ENCODE measurements at regions not wholly inside any gene's neighbourhood (a gene's known extent, or its start where the extent isn't known, plus 50 kb on each side); places are given as distances from the start of the nearest gene placed in this dataset.

GRCh38 chr6:92354270-92354829 lies 1065.0 kb downstream of the EPHA7 start:
- Mint-ChIP-seq H3K4me3 (ENCODE audit: unreplicated experiment) (no peak overlapping the region), H3K36me3 (ENCODE audit: unreplicated experiment) (no peaks in the 10 kb centered on the region), H3K27ac (ENCODE audit: unreplicated experiment) (no peak overlapping the region), H3K9me3 (ENCODE audit: unreplicated experiment) (no peaks in the 10 kb centered on the region), H3K27me3 (ENCODE audit: unreplicated experiment) (no peaks in the 10 kb centered on the region), H3K4me1 (ENCODE audit: low read depth, unreplicated experiment) (peaks cover 2% of the 10 kb centered on the region)
- TF ChIP-seq CTCF (IDR thresholded peaks at IDR 0.05; ENCODE audit: partially characterized antibody, unreplicated experiment), result no peak
- DNase-seq, result no peak

DNA sequence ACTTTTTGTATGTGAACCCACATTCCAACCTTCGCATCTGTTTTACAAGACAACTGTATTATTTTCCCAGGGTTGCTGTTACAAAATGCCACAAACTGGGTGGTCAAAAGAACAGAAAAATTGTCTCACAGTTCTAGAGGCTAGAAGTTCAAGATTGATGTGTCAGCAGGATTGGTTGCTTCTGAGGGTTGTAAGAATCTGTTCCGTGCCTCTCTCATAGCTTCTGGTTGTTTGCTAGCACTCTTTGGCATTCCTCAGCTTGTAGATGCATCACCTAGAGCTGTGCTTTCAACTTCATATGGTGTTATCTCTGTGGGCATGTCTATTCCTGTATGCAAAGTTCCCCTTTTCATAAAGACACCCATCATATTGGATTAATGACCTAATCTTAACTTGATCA lies 1067.2 kb downstream of the EPHA7 start:
- peaks cover 2% of the 10 kb centered on the region for H3K4me1 Mint-ChIP-seq (ENCODE audit: low read depth, unreplicated experiment)
- no peak for TF ChIP-seq CTCF (IDR thresholded peaks at IDR 0.05; ENCODE audit: partially characterized antibody, unreplicated experiment)
- H3K36me3 Mint-ChIP-seq (ENCODE audit: unreplicated experiment), result no peaks in the 10 kb centered on the region
- H3K4me3 Mint-ChIP-seq (ENCODE audit: unreplicated experiment), result no peak overlapping the region
- H3K9me3 Mint-ChIP-seq (ENCODE audit: unreplicated experiment), result no peaks in the 10 kb centered on the region
- H3K27me3 Mint-ChIP-seq (ENCODE audit: unreplicated experiment), result no peaks in the 10 kb centered on the region
- DNase-seq, result no peak
- no peak overlapping the region for H3K27ac Mint-ChIP-seq (ENCODE audit: unreplicated experiment)

- Mint-ChIP-seq H3K27ac (ENCODE audit: unreplicated experiment) (no peak overlapping the region), H3K4me1 (ENCODE audit: low read depth, unreplicated experiment) (no peaks in the 10 kb centered on the region)
These were observed 1078.2 kb downstream of the EPHA7 start for GRCh38 chr6:92341201-92341600.

DNA sequence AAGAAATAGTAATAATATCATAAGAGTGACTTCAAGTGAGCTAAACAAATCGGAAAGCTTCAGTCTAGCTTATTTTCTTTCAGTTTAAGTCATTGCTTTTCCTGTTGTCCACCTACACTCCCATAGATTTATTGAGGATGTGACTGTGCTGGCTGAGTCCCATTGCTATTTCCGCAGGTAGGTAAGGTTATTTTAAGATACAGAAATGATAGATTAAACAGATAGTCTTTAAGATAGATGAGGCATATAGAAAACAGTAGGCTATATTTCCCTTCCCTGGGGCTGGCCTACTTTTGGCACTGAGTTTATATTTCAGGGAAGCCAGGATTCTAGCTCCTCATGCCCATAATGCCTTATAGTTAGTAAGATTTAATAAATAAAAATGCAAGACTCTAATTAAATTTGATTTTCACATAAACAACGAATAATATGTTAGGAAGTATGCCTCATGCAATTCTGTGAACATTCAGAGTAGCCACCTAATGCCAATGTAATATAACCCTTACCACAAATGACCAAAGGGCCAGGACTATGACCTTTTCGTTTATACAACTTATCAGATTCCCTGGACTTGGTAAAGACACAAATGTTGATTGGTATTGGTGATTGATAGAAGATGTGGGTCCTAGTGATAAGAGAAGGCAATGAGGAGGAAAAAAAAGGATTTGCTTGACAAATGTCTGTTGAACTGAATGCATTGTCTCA lies 1079.3 kb downstream of the EPHA7 start:
- Mint-ChIP-seq H3K9me3 (ENCODE audit: unreplicated experiment) (no peaks in the 10 kb centered on the region), H3K27me3 (ENCODE audit: unreplicated experiment) (no peaks in the 10 kb centered on the region), H3K4me1 (ENCODE audit: low read depth, unreplicated experiment) (no peaks in the 10 kb centered on the region), H3K36me3 (ENCODE audit: unreplicated experiment) (no peaks in the 10 kb centered on the region), H3K27ac (ENCODE audit: unreplicated experiment) (no peak overlapping the region), H3K4me3 (ENCODE audit: unreplicated experiment) (no peak overlapping the region)
- no peak for TF ChIP-seq CTCF (IDR thresholded peaks at IDR 0.05; ENCODE audit: partially characterized antibody, unreplicated experiment)
- no peak for DNase-seq

More at GRCh38 chr6:92341201-92341600, 1078.2 kb downstream of the EPHA7 start:
- H3K9me3 Mint-ChIP-seq (ENCODE audit: unreplicated experiment), result no peaks in the 10 kb centered on the region
- no peak for TF ChIP-seq CTCF (IDR thresholded peaks at IDR 0.05; ENCODE audit: partially characterized antibody, unreplicated experiment)
- no peaks in the 10 kb centered on the region for H3K27me3 Mint-ChIP-seq (ENCODE audit: unreplicated experiment)
- H3K4me3 Mint-ChIP-seq (ENCODE audit: unreplicated experiment), result no peak overlapping the region
- DNase-seq, result no peak
- no peaks in the 10 kb centered on the region for H3K36me3 Mint-ChIP-seq (ENCODE audit: unreplicated experiment)

DNA sequence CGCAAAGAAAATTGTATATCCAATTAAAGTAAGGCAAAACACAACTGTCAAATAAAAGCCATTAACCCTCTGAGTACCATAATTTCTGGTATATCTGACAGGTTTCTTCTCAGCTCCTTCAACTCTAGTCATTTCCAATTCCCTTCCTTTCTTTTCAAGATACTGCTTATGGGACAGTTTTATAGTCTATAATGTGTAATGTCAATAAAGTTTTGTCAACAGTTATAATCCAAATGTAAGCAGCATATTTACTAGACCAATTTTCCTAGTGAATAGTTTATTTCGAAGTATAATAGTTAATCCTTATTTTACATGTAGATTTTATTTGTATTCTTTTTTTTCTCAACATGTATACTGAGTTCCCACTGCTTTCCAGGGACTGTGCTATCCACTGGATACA lies 1081.8 kb downstream of the EPHA7 start:
- DNase-seq, result no peak
- H3K9me3 Mint-ChIP-seq (ENCODE audit: unreplicated experiment), result no peaks in the 10 kb centered on the region
- no peak for TF ChIP-seq CTCF (IDR thresholded peaks at IDR 0.05; ENCODE audit: partially characterized antibody, unreplicated experiment)
- H3K27me3 Mint-ChIP-seq (ENCODE audit: unreplicated experiment), result no peaks in the 10 kb centered on the region
- H3K36me3 Mint-ChIP-seq (ENCODE audit: unreplicated experiment), result no peaks in the 10 kb centered on the region
- no peaks in the 10 kb centered on the region for H3K4me1 Mint-ChIP-seq (ENCODE audit: low read depth, unreplicated experiment)
- no peak overlapping the region for H3K4me3 Mint-ChIP-seq (ENCODE audit: unreplicated experiment)
- no peak overlapping the region for H3K27ac Mint-ChIP-seq (ENCODE audit: unreplicated experiment)

All from glutamatergic neuron (in vitro differentiated cells).